NCI-H524 treated with DMSO at 0.1 percent for 48 hours (cell line): ENCODE measurements at regions not wholly inside any gene's neighbourhood (a gene's known extent, or its start where the extent isn't known, plus 50 kb on each side); places are given as distances from the start of the nearest gene placed in this dataset.

ENCODE experiments used
- DNase-seq: peaks from one replicate; lab custom pipeline; 2025; lab: John Stamatoyannopoulos, UW

DNA sequence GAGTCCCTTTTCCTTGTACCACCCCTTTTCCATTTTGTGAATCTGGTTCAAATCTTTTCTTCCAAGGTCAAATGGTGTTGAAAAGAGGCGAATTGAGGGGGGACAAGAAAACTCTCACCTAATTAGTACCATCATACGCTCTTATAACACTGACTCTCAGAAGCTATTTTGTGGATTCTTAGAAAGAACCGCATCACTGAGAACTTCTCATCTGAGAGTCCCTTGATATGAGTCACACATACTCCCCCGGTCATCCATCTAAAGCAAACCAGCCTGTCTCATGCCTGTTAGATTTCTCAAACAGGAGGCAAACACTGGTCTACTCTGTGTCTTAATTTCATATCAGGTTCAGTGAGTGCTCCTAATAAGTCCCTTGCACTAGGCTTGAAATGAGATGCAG lies 76.5 kb upstream of the SPRED1 start:
- DNase-seq, result no peak

DNA sequence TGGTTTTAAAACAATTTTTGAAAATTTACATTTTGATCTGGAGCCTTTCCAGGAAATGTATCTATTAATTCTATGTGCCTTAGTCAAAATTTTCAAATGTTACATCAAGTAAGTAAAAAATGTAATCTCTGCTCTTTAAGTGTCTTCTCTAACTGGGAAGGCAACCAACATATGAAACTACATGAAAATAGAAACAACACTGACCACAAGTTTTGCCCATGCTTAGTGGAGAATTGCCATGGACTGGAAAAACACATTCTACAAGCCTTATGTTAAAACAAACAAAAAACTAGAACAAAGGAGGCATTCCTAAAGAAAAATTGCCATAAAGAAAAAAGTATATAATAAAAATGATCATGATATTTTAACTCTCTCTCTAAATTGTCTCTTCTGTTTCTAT lies 75.9 kb upstream of the SPRED1 start:
- no peak for DNase-seq

DNA sequence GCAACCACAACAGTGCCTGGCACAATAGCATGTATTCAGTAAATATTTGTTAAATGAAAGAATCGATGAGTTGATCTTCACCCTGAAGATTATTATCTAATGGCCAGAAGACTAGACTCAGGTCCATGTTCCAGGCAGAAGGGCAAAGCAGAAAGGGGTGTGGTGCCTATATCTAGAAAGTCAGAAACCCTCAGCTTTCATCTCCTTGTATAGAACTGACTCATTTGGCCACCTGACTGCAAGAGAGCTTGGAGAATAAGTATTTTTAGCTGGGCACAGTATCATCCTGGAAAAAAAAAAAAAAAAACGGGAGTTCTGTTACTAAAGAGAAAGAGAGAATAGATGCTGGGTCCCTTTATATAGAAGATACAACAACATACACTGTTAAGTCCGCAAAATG lies 69.7 kb upstream of the SPRED1 start:
- DNase-seq, result no peak

DNA sequence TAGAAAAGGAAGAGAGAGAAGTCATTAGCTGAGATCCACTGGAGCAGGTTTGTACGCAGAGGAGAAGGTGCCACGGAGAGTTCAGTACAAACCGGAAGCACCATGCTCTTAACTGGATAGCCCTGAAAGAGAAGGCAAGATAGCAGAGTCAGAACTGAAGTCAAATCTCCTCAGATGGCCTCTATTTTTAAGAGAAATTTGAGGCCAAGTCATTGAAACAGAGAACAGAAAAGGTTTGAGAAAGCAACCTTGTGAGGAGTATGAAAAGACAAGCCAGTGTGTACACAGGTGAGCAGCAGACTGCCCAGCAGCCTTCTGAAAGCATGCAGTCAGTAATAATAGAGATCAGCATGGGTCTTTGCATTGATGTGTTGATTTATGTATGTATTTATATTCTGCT lies 66.1 kb upstream of the SPRED1 start:
- DNase-seq, result no peak

DNA sequence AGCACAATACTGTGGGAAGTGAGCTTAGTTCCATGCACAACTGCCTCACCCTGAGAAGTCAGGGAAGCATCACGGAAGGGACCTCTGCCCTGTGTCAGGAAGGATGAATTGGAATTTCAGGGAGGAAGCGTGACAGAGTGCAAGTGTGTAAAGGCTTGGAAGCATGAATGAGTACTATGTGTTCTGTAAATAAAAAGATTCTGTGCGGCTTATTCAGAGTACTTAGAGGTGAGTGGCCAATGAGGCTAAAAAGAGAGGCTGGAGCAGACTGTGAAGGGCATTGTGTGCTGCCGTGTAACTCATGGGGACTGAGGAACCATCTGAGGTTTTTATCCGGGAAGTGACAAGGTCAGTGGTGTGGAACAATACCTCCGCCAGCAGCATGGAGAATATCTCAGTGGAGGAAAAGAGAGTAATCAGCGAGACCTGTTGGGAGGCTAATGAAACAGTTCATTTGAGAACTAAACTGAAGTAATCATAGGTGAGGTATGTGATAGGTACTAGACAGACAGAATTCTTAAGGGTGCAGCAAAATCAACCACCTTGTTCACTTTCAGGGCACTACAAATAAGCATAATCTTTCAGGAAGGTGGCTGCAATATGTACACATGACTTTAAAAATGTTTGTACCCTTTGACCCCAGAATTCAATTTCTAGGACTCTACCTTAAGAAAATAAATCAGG lies 64.9 kb upstream of the SPRED1 start:
- no peak for DNase-seq

DNA sequence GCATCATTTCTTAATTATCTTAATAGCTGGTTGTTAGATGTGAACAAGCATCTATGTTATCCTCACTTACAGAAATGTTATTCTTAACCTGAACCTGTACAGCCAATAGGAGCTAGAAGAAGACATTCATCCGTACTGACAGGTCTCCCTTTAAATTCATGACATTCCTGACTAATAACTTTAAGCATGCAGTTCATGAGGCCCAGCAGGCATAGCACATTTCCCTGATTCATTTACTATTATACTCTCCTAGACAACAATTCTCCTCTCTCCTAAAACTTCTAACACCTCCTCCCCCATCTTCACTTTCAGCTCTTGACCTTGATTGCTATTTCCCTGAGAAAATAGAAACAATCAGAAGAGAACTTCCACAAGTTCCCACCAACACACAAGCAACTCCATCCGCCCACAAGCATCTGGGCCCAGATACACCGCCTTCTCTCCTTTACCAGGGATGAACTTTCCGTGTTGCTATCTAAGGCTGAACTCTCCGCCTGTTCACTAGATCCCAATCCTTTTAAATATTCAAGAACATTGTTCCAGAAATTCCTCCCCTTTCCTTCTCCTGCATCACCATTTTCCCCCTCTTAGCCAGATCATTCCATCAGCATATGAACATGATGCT lies 62.9 kb upstream of the SPRED1 start:
- DNase-seq, result no peak

DNA sequence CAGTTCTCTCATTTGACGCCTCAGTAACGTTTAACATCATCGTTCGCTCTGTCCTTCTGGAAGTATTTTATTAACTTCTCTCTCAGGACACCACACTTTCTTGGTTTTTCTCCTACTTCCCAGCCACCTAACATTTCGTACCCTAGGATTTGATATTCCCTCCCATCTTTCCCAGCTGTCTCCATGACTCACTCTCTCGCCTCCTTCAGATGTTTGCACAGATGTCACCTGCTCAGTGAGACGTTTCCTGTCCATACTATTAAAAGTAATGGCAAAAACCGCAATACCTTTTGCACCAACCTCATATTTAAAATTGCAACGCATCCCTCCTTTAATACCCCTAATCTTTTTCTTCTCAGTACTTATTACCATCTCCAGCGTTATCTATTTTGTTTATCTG lies 62.1 kb upstream of the SPRED1 start:
- no peak for DNase-seq

DNA sequence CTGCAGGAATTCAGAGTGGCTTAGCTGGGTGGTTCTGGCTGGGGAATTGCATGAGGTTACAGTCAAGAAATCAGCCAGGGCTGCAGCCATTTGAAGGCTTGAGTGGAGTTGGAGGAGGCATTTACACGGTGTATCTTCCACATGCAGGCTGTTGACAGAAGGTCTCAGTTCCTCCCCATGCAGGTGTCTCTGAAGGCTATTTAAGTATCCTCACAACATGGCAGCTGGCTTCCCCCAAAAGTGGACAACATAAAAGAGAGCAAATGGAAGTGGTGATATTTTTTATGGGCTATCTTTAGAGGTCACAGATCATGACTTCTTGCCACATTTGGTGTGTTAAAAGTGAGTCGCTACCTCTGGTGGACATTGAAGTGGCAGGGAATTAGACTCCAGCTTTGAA lies 60.1 kb upstream of the SPRED1 start:
- DNase-seq, result no peak

DNA sequence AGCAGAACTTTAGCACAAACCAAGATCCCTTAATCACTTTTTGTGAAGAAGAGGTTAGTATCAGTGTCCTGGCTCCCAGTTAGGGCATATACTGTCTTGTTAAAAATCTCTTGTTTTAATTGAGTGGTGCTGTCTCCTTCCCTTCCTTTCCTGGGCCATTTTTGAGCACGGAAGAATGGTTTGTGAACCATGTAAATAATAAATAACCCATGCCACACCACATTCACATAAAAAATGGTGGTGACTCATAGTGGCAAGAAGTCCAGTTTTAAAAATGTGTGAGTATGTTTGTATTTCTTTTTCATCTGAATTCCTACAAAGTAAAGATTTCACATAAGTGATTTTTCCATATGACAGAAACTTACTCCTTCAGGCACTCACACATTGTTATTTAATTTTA lies 59.1 kb upstream of the SPRED1 start:
- DNase-seq, result no peak

DNA sequence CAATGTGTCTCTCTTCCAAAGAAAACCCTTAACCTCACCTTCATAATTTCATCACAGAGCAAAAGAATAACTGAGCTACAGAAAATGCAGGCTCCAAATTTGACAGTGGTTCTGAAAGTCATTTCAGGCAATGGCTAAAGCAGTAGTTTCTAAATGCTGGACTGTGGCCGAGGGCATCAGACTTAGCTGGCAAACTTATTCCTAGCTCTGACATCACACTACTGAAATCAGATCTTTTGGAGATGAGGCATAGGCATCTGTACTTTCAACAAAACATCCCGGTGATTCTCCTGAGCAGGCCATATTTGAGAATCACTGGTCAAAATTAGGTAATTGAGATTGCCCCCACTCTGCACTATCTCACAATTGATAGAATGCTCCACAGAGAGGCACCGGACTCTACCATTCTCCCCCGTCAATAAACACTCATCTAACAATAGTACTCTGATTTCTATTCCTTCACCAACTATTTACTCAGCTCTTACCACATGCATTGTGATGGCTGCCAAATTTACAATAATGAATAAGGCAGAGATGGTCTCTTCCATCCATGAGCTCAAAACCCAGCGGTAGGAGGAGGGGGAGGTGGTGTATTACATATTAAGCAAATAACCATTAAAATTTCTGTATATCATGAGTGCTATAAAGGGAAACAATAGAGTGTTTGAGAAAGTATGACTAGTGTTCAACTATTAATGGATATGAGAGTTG lies 57.3 kb upstream of the SPRED1 start:
- DNase-seq, result no peak

DNA sequence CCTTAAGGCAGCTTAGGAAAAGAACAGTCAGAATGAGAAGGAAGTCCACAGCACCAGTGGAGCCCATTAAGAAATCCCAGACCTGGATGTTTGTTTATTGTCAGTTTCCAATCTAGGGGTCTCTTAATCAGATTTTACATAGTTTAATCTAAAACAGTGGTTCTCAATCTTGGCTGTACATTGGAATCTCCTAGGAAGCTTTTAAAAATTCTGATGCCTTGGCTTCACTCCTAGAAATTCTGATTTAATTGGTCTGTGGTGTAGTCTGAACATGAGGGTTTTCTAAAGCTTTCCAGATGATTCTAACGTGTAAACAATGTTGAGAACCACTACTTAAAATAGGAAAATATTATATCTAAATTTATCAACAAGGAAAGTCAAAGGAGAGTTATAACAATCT lies 56.6 kb upstream of the SPRED1 start:
- no peak for DNase-seq

DNA sequence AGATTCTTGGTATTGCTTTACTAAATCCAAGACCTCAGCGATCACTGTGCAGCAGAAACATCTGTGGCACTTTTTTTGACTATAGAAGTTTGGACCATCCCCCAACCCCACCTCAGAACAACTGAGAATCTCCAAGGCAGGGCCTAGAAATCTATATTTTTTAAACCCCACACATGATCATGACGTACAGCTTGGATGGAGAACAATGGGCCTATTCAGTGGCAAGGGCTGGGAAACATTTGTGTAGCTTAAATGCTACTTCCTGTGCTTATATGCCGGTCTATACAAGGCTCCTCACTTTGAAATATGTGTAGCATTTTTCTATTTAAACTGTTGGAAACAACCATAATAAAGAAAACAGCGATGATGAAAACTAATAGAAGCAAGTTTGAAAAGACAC lies 55.1 kb upstream of the SPRED1 start:
- DNase-seq, result no peak

DNA sequence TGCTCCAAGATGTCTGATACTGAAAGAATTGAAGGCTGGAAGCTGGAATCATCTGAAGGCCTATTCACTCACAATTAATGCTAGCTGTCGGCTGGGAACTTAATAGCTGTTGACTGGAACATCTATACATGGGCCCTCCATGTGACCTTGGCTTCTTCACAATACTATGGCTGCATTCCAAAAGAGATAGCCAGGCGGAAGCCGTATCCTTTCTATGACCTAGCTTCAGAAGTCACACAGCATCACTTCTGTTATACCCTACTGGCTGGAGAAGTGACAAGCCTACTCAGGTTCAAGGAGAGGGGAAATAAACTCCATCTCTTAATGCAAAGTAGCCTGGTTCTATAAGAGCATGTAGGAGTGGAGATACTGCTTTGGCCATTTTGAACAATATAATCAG lies 50.9 kb upstream of the SPRED1 start:
- DNase-seq, result no peak

DNA sequence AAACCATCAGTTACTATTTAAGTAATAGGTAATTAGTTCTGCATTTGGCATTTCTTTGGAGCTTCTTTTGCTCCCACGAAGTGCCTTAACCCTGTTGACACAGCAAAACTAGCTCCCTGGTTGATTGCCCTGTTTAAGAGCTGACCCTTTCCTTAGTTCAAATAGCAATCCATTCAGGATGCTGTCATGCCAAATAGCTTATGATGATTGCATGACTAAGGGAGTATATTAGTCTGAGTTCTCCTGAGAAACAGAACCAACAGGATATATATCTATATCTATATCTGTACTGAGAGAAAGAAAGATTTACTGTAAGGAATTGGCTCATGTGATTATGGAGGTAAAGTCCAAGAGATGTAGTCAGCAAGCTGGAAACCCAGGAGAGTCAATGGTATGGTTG lies 50.3 kb upstream of the SPRED1 start:
- no peak for DNase-seq
